Esophagus muscularis mucosa (tissue), 4 donors: ENCODE measurements at regions not wholly inside any gene's neighbourhood (a gene's known extent, or its start where the extent isn't known, plus 50 kb on each side); places are given as distances from the start of the nearest gene placed in this dataset.
"Not testable (repeated sequence)": the region's sequence is repeated elsewhere in the genome, so short reads cannot be mapped to it uniquely, and the experiment has no call there.

ENCODE experiments used
- CTCF ChIP-seq, 3 experiments: fragments of 200-600 bp in 2 of 3; fragments of 450-650 bp in 1 of 3; sonication (generic) in 2 of 3; IDR thresholded peaks; one replicate each; pipeline ENCODE4 v1.5.1; 2017 to 2019; ENCODE audit warnings: antibody characterized with exemption in 3 of 3, mild to moderate bottlenecking in 2 of 3, moderate library complexity in 1 of 3
- EP300 ChIP-seq: sonication (generic); formaldehyde crosslinking; IDR thresholded peaks from one replicate; pipeline ENCODE4 v1.6.1; 2017; ENCODE audit warnings: antibody characterized with exemption
- POLR2A ChIP-seq: fragments of 450-650 bp; IDR thresholded peaks from one replicate; pipeline ENCODE4 v1.6.1; 2017; ENCODE audit warnings: antibody characterized with exemption, moderate library complexity, mild to moderate bottlenecking, low read depth
- POLR2AphosphoS5 ChIP-seq, 2 donors: sonication (generic); formaldehyde crosslinking; IDR thresholded peaks; one replicate each; pipeline ENCODE4 v1.6.1; 2017; ENCODE audit warnings: antibody characterized with exemption in 2 of 2

- not testable (repeated sequence) for TF ChIP-seq EP300; CTCF (IDR thresholded peaks at IDR 0.05); POLR2A; POLR2AphosphoS5 (IDR thresholded peaks at IDR 0.05)
These were observed 100.0 kb upstream of the PZP start for GRCh38 chr12:9308163-9308562.
